Medulla oblongata (tissue), 1 donor: ENCODE measurements at regions not wholly inside any gene's neighbourhood (a gene's known extent, or its start where the extent isn't known, plus 50 kb on each side); places are given as distances from the start of the nearest gene placed in this dataset.
A peak's percentile ranks its signal among the peaks of the same experiment; 100 is the strongest.
"Not testable (repeated sequence)": the region's sequence is repeated elsewhere in the genome, so short reads cannot be mapped to it uniquely, and the experiment has no call there.

Experiments
- DNase-seq: peaks from one replicate; pipeline ENCODE4 v3.0.0-alpha.2; 2015; ENCODE audit errors: extremely low spot score

- DNase-seq = no peak
These were observed 50.6 kb upstream of the SLC44A3 start for GRCh38 chr1:94769551-94769950.

- no peak for DNase-seq
These were observed 52.1 kb upstream of the SLC44A3 start for GRCh38 chr1:94768036-94768435.

- DNase-seq = no peak
These were observed 54.2 kb upstream of the SLC44A3 start for GRCh38 chr1:94765958-94766357.

- DNase-seq = no peak
These were observed 61.0 kb upstream of the SLC44A3 start for GRCh38 chr1:94759188-94759587.

- DNase-seq = no peak
These were observed 62.2 kb upstream of the SLC44A3 start for GRCh38 chr1:94757931-94758330.

GRCh38 chr1:94755675-94756074, 64.5 kb upstream of the SLC44A3 start:
- no peak for DNase-seq

- DNase-seq = not testable (repeated sequence)
These were observed 65.1 kb upstream of the SLC44A3 start for GRCh38 chr1:94755016-94755415.

- no peak for DNase-seq
These were observed 65.6 kb upstream of the SLC44A3 start for GRCh38 chr1:94754570-94754969.

GRCh38 chr1:94754095-94754494, 66.1 kb upstream of the SLC44A3 start:
- DNase-seq = no peak

- DNase-seq = no peak
These were observed 66.8 kb upstream of the SLC44A3 start for GRCh38 chr1:94753171-94753972.

GRCh38 chr1:94751483-94751882, 68.7 kb upstream of the SLC44A3 start:
- not testable (repeated sequence) for DNase-seq

GRCh38 chr1:94746635-94747525, 73.3 kb upstream of the SLC44A3 start:
- DNase-seq = no peak

GRCh38 chr1:94745742-94746141, 74.4 kb upstream of the SLC44A3 start:
- DNase-seq = no peak

GRCh38 chr1:94743862-94744261, 76.3 kb upstream of the SLC44A3 start:
- peak; percentile 12 for DNase-seq

- no peak for DNase-seq
These were observed 78.2 kb upstream of the SLC44A3 start for GRCh38 chr1:94741996-94742395.

GRCh38 chr1:94741510-94741909, 78.6 kb upstream of the SLC44A3 start:
- no peak for DNase-seq

GRCh38 chr1:94739521-94740061, 80.6 kb upstream of the SLC44A3 start:
- no peak for DNase-seq

- no peak for DNase-seq
These were observed 81.8 kb upstream of the SLC44A3 start for GRCh38 chr1:94738371-94738770.

GRCh38 chr1:94737124-94737998, 82.8 kb upstream of the SLC44A3 start:
- no peak for DNase-seq

- DNase-seq = no peak
These were observed 83.6 kb upstream of the SLC44A3 start for GRCh38 chr1:94736549-94736948.

GRCh38 chr1:94736073-94736472, 84.1 kb upstream of the SLC44A3 start:
- DNase-seq = no peak
